ENCODE measurements at regions not wholly inside any gene's neighbourhood (a gene's known extent, or its start where the extent isn't known, plus 50 kb on each side); places are given as distances from the start of the nearest gene placed in this dataset.

DNA sequence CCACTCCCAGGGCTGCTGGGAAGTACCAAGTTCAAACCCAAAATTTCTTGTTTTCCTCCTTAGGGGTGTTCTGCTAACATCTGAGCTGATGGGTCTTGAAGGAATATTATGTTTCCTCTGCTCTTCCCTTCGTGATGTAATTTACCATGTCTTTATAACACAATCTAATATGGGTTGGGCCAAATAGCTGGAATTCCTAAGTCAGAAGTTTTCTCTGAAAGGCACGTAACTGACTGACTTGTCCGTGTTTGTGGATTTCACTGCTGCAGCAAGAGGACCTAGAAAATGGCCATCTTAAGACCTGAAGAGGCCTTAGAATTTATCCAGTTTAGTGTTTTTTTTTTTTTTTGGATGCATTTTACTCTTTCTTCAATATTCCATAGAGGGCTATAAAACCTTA lies 256.7 kb downstream of the DCDC2C start:
- no peak for DNase-seq (ENCODE audit: low read depth)

DNA sequence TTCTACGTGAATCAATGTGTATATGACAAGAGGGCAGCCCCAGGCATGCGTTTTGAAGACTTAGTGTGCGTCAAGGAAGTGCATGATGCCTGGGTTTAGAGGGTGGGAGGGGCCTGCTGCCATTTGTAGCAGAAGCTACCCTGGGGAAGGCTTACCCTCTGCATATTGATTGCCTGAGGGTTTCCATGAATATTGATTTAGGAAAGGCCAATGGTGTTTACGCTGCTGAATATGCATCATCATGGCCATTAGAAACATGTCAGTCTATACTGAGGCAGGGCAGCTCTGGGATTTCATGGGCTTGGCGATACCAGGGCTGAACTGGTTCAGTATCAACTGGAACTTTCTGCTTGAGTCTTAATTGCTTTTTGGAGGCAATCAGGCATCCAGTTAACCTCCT lies 259.3 kb downstream of the DCDC2C start:
- no peak for DNase-seq (ENCODE audit: low read depth)

DNA sequence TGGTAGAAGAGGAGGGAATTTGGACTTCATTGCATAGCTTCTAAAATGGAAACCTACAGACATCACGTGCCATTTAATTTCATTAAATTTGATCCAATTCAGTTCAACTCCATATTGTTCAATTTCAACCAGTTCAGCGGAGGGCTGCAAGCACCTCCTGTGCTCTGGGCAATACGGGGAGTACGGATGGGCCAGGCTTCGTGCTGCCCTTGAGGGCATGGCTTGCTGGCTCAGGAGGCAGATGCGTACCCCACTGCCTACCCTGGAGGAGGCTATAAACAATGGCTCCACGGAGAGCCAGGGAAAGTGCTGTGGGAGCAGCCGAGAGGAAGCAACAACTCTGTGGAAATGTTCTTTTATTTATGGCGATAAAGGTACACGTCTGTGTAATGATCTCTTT lies 261.8 kb downstream of the DCDC2C start:
- no peak for DNase-seq (ENCODE audit: low read depth)

DNA sequence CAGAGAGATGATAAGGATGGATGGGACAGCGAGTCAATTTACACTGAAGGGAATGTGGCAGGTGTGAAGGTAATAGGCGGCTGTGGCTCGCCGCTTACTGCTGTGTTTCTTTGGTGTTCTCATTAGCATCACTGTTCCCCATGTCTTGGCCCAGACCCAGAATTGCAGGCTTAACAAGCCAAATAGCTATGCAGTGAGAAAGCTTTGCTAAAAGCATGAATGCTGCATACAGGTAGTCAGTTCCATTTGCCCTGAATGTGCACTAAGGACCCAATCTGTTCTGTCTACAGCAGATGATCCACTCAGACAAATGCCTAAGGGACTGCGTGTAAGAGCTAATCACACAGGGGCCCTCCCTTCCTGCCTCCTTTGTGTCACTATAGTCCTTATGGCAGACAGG lies 262.6 kb downstream of the DCDC2C start:
- no peak for DNase-seq (ENCODE audit: low read depth)

DNA sequence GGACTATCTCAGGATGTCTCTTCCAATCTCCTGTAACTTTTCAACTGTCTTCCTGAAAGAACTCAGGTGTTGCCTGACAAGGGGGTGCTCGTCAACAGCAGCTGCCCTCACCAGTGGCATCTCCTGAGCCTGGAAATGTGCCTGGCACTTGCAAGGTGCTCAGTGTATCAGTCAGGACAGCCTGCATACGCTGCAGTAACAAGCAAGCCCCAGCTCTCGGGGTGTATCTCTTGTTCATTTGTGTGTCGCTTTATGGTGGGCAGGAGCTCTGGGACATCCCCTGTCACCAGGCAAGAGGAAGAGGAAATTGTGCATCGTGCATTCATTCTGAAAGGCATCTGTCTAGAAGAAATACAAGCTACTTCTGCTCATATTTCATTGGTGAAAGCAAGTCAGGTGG lies 263.1 kb downstream of the DCDC2C start:
- no peak for DNase-seq (ENCODE audit: low read depth)

DNA sequence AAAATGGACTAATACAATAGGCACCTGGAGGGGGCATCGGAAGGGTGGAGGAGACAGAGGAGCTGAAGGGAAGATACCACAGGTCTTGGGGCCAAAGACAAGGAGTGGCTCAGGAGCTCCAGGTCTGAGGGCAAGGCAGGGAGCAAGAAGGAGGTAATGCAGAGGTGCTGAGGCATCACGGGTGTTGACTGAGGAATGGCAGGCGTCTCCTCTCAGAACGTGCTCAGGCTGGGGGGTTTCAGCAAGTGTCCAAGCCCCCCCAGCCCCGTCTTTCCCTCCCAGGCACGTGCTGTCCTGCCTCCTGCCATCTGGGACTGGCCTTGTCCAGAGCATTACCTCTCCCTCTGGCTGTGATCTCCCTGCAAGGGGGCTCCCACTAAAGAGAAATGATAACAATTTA lies 265.4 kb downstream of the DCDC2C start:
- DNase-seq (ENCODE audit: low read depth): no peak

DNA sequence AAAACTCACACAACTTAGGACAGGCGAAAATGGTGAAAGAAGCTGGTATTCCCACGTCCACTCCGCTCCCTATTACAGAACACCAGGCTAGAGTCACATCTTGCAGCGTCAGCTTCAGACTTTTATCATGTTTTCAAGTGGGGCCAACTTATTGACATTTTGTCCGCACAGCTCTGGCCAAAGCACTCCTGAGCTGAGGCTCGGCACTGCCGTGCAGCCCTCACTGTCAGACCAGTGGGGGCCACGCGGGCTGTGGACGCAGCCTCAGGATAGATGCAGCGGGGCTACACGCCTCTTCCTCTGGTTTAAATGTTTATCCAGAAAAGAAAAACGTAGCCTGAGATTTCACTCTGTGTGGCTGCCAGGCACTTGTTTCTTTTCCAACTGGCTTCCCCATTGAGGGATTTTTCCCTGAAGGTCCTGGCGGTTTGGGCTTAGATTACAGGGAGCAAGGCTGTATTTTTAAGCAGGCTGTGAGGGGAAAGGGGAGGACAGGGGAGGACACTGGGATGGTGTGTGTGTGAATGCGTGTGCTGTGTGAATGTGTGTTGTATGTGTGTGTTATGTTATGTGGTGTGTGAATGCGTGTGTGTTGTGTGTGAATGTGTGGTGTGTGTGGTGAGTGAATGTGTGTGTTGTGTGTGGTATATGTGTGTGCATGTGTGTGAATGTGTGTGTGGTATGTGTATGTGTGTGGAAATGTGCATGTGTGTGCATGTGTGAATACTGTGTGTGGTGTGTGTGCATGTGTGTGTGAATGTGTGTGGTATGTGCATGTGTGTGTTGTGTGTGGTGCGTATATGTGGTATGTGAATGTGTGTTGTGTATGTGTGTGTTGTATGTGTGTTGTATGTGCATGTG lies 267.6 kb downstream of the DCDC2C start:
- no peak for DNase-seq (ENCODE audit: low read depth)

DNA sequence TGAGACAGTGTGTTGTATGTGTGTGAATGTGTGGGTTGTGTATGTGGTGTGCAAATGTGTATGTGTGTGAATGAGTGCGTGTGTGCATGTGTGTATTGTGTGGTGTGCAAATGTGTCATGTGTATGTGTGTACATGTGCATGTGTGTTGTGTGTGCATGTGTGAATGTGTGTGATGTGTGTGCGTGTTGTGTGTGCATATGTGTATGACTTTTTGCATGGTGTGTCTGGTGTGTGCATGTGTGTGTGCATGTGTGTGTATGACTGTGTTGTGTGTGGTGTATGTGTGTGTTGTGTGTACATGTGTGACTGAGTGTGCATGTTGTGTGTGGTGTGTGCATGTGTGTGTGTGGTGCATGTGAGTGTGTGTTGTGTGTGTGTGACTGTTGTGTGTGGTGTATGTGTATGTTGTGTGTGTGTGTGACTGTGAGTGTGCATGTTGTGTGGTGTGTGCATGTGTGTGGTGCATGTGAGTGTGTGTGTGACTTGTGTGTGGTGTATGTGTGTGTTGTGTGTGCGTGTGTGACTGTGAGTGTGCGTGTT lies 268.3 kb downstream of the DCDC2C start:
- DNase-seq (ENCODE audit: low read depth): no peak

DNA sequence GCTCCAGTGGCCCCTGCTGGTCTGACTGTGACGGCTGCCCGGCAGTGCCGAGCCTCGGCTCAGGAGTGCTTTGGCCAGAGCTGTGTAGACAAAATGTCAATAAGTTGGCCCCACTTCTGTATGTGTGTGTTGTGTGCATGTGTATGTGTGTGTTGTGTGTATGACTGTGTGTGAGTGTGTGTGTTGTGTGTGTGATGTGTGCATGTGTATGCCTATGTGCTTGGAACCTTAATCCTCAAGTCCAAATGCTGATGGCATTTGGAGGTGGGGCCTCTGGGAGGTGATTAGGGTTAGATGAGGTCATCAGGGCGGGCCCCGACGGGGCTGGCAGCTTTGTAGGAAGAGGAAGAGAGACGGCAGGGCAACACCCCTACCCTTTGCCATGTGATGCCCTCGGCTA lies 269.0 kb downstream of the DCDC2C start:
- no peak for DNase-seq (ENCODE audit: low read depth)

DNA sequence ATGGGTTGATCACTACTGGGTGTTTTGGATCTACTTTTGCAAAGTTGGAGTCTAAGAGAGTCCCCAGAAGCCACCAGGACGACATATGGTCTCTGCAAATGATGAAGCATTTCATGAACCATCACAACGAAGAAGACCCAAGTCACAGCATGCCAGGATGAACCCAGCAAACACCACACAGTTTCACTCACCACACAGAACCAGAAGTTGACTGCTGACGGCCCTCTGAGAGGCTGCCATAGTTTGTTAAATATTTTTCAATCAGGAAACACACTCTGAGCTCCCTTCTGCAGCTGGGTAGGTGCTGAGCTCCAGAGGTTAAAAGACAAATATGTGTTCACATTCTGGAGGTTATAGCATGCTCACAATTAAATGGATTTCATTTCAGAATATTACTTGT lies 271.4 kb downstream of the DCDC2C start:
- DNase-seq (ENCODE audit: low read depth): no peak

DNA sequence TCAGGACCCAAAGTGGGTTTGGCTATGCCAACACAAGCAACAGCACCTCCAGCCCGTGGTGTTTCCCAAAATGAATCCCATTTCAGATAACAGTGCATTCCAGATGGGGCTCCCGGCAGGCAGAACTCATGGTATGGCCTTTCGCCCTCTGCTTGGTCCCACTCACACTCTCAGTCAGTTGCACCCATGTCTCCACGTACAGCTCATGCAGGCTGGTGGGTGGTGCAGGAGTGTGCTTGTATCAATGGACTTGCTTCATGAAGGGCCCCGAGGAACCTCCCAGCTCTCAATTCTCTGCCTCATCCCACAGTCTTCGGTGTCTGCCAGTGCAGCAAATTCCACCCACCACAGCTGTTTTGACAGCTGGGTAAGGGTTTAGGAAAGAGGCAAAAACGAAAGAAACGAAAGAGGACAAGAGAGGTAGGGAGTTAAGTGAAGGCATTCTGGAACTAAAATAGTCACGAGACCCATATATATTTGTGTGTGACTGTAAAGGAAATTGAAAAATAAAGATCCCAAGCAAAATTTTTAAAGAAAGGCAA lies 278.1 kb downstream of the DCDC2C start:
- DNase-seq (ENCODE audit: low read depth): no peak

DNA sequence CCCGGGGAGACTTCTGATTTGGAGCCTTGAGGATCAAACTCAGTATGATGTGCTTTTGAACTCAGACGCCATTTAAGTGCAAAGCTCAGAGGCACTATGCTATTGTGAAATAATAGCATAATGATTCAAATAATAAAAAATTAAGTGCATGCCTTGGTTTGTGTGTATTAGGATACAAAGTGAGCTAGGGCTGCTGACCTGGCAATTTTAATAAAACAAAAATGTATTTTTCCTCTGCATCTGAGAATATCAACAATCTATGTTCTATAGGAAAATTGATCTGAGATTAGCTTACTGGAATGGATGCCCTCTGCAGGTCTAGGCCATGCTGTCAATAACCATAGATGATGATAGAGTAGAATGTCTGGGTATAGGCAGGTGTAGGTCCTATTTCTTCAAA lies 278.8 kb downstream of the DCDC2C start:
- DNase-seq (ENCODE audit: low read depth): no peak

DNA sequence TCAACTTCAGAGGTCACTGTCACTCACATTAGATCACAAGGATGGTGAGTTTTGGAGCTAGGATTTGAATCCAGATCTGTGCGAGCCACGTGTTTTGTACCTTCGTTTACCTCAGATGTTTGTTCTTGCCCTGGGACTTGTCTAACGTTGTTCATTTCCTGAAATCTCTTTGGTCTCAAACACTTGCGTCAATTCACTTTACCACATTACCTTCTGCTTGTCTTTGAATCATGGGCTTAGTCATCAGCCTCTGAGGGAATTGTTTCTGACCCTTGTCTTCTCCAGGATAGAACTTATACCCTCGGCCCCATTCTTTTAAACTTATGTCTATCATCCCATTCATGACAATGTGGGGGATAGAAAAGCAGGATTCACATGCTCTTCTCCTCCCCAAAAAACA lies 282.7 kb downstream of the DCDC2C start:
- DNase-seq (ENCODE audit: low read depth): no peak

DNA sequence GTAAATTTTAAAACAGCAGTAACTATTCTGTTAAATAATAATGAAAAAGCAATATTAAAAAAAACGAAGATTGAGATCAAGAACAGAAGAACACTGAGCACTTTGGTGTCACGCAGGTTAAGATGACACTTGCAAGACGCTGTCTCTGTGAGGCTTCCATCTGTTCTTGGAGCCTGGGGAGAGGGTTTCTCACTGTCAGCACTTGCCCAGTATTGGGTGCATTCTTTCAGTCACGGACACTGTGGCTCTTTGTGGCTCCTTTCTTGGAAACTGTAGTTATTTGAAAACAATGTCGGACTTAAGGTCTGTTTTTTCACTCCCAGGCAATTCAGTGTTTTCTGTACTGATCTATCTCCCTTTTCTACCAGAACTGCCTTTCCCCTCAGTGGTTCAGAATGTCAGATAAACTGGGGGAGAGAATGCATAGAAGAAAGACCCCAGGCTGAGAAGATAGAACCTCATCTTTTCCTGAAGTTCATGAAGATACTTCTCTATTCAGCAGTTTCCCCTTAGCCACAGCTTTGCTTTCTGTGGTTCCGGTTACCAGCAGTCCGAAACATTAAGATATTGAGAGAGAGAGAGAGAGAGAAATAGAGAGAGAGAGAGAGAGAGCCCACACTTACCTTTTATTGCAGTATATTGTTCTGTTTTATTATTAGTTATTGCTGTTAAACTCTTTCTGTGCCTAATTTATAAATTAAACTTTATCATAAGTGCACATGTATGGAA lies 283.3 kb downstream of the DCDC2C start:
- DNase-seq (ENCODE audit: low read depth): no peak

DNA sequence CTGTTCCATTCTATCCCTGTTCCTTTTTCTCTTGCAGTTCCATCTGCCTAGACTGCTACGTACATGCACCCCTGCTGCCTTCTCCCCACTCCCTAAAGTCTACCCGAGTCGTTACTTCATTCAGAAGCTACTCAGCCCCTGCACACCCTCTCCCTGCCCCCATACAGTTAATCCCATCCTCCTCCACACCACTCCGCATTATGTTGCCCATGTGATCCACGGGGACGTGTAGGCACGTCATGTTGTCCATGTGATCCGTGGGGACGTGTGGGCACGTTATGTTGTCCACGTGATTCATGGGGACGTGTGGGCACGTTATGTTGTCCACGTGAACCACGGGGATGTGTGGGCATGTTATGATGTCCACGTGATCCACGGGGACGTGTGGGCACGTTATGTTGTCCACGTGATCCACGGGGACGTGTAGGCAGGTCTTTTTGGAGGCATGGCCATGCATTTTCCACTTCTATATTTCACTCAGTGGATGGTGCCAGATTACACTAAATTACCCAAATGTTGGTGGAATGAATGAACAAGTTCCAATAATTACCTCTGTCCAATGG lies 299.5 kb downstream of the DCDC2C start:
- DNase-seq (ENCODE audit: low read depth): no peak

DNA sequence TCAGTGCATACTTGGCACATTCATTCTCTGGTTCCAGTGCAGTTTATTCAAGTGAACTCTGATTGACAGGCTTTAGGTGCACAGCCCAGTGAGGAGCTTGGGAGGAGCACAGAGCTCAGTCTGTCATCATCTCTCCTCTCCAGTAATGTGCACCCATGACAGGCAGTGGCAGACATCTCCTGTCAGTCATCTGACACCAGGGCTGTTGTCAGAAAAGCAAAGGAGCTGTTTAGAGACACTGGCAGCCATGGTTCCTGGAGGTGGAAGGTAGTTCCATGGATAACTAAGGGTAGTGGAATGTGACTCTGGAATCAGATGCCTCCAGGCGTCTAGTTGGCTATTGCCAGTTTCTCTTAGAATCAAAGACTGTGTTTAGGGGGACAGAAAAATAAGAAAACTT lies 308.8 kb downstream of the DCDC2C start:
- DNase-seq (ENCODE audit: low read depth): no peak

DNA sequence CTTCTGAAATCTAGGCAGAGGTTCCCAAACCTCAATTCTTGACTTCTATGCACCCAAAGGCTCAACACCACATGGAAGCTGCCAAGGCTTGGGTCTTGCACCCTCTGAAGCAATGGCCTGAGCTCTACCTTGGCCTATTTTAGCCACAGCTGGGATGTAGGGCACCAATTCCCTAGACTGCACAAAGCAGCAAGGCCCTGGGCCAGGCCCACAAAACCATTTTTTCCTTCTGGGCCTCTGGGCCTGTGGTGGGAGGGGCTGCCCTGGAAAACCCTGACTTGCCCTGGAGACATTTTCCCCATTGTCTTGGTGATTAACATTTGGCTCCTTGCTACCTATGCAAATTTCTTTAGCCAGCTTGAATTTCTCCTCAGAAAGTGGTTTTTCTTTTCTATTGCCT lies 315.2 kb downstream of the DCDC2C start:
- no peak for DNase-seq (ENCODE audit: low read depth)

DNA sequence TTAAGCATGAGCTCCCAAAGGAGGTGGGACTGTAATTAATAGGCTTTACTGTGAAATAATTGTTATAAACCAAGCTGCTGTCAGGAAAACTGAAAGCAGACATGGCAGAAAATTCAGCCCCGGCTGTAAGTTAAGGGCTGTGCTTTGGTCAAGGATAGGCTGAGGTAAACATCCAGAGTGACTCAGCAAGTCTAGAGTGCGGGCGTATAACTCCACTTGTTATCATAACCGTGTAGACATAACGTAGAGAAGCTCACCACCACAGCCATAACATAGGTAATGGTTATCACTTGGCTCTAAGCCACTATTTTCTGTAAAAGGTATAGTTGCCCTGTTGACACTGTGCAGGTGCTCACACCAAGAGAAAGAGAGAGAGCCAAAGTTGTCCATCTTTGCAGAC lies 316.8 kb downstream of the DCDC2C start:
- no peak for DNase-seq (ENCODE audit: low read depth)

DNA sequence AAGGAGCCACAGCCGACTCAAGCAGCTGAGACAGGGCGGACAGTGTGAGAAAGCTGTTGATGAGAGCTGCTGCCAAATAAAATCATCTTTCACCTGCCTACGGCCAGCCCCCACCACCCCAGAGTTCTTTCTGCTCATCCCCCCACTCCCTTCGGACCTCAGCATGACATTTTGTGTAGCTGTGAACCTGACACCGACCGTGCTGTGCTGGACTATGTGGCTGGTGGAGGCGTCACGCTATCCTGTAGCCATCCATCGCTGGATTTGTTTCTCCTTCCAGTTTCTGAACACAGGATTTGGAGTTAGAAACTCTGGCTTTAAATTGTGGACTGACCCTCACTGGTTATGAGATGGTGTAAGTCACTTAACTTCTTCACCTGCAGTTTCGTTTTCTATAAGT lies 317.3 kb downstream of the DCDC2C start:
- no peak for DNase-seq (ENCODE audit: low read depth)

DNA sequence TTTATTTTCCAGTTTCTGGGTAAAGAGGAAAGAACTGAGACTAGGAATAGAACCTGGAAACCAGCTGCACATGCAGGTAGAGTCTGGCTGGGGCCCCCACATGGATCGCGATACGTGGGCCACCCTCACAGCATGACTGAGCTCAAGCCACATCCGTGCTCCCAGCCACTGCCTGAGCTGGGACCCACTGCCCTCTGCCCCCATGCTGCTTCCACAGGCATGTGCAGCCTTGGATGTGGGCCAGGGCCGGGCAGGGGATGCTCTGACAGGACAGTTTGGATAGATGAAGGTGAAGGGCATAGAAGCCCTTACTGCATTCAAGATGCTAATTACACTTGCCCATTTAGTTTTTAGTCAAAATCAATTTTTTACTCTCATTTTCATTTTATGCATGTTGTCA lies 321.2 kb downstream of the DCDC2C start:
- no peak for DNase-seq (ENCODE audit: low read depth)

DNA sequence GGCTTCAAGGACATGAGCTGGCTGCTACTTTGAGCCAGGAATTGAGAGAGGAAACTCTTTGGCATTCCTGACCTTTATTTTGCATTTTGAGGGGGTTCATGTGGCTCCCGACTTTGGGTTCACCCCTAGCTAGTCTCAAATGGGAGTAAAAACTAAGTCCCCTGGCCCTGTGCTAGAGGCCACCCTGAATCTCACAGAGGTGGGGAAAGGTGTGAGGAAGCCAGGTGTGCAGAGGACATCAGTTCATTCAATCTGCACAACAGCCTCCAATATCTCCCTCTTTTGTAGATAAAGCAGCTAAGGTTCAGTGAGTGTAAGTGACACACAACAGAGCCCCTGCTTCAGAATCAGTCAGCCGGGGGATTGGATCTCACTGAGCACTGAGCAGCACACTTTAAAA lies 325.7 kb downstream of the DCDC2C start:
- no peak for DNase-seq (ENCODE audit: low read depth)

DNA sequence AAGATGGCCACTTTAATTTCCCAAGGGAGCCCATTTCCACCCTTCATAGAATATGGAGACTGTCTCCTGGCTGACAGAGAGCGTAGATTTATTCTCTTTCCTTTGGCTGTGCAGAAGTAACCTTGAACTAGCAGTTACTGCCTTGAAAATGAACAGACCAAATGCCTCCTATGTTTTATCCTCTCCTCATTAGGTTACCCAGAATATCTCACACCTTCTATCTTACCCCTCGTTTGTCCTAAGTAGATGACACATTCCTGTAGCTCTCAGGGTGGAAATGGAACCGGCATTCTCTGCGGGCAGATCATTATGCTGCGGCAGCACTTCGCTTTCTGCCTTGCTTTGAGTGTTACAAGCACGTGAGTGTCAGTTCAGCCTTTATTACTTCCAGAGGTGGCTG lies 336.5 kb downstream of the DCDC2C start:
- no peak for DNase-seq (ENCODE audit: low read depth)
